Right hindlimb (tissue), 1 donor: ENCODE measurements at regions not wholly inside any gene's neighbourhood (a gene's known extent, or its start where the extent isn't known, plus 50 kb on each side); places are given as distances from the start of the nearest gene placed in this dataset.

Experiments
- DNase-seq: peaks from one replicate; pipeline ENCODE4 v3.0.0-alpha.2; 2018

GRCh38 chr1:94614996-94615395 is 73.4 kb upstream of the F3 start:
- DNase-seq: no peak

- DNase-seq: no peak
Measured at GRCh38 chr1:94614168-94614815, 72.7 kb upstream of the F3 start.

GRCh38 chr1:94612525-94613204 is 71.1 kb upstream of the F3 start:
- DNase-seq: no peak

- no peak for DNase-seq
Measured at GRCh38 chr1:94611681-94612475, 70.3 kb upstream of the F3 start.

GRCh38 chr1:94609619-94610018 is 68.1 kb upstream of the F3 start:
- DNase-seq: no peak

- no peak for DNase-seq
Measured at GRCh38 chr1:94608852-94609530, 67.4 kb upstream of the F3 start.

GRCh38 chr1:94608142-94608851 is 66.7 kb upstream of the F3 start:
- no peak for DNase-seq

- DNase-seq: no peak
Measured at GRCh38 chr1:94607398-94607797, 65.8 kb upstream of the F3 start.

GRCh38 chr1:94606471-94606870 is 64.9 kb upstream of the F3 start:
- DNase-seq: no peak

GRCh38 chr1:94603663-94604062 is 62.1 kb upstream of the F3 start:
- no peak for DNase-seq

GRCh38 chr1:94602802-94603625 is 61.5 kb upstream of the F3 start:
- DNase-seq: no peak

GRCh38 chr1:94602316-94602715 is 60.8 kb upstream of the F3 start:
- DNase-seq: no peak

GRCh38 chr1:94600556-94600955 is 59.0 kb upstream of the F3 start:
- no peak for DNase-seq

- DNase-seq: no peak
Measured at GRCh38 chr1:94599095-94599813, 57.7 kb upstream of the F3 start.

GRCh38 chr1:94597701-94598100 is 56.1 kb upstream of the F3 start:
- no peak for DNase-seq

- no peak for DNase-seq
Measured at GRCh38 chr1:94596260-94596659, 54.7 kb upstream of the F3 start.

GRCh38 chr1:94595658-94596057 is 54.1 kb upstream of the F3 start:
- DNase-seq: no peak

- DNase-seq: no peak
Measured at GRCh38 chr1:94593611-94594010, 52.1 kb upstream of the F3 start.

GRCh38 chr1:94592571-94592920 is 51.0 kb upstream of the F3 start:
- DNase-seq: no peak

GRCh38 chr1:94591823-94592570 is 50.4 kb upstream of the F3 start:
- no peak for DNase-seq
